Endothelial cell of umbilical vein (primary cell): ENCODE measurements at regions not wholly inside any gene's neighbourhood (a gene's known extent, or its start where the extent isn't known, plus 50 kb on each side); places are given as distances from the start of the nearest gene placed in this dataset.

Experiments
- EZH2 ChIP-seq: IDR thresholded peaks from 2 replicates; pipeline ENCODE4 v1.6.1; 2012; ENCODE audit warnings: borderline replicate concordance, low read depth, mild to moderate bottlenecking, moderate library complexity, low read length, inconsistent platforms; ENCODE audit not compliant: severe bottlenecking
- GATA2 ChIP-seq: IDR thresholded peaks from 2 replicates; pipeline ENCODE4 v1.7.0; 2011; ENCODE audit warnings: low read depth, mild to moderate bottlenecking, moderate library complexity, mixed read lengths, low read length; ENCODE audit not compliant: insufficient read length, insufficient read depth
- MAX ChIP-seq: IDR thresholded peaks from 2 replicates; pipeline ENCODE4 v1.6.1; 2011; ENCODE audit not compliant: insufficient read depth, insufficient read length
- POLR2A ChIP-seq: IDR thresholded peaks from 2 replicates; pipeline ENCODE4 v1.6.1; 2012; ENCODE audit warnings: low read depth, mild to moderate bottlenecking, control low read depth, low read length
- POLR2AphosphoS5 ChIP-seq: IDR thresholded peaks from 2 replicates; pipeline ENCODE4 v1.6.1; 2012; ENCODE audit warnings: low read depth, mild to moderate bottlenecking, control low read depth, low read length, moderate library complexity; ENCODE audit not compliant: insufficient read depth
- TF ChIP-seq, protein P1 (sequence below), 2 donors: IDR thresholded peaks; 1 replicate in 1 of 2; 2 replicates in 1 of 2; pipeline ENCODE4 v1.5.1; 2011; ENCODE audit warnings: low read length in 2 of 2, mild to moderate bottlenecking in 2 of 2, moderate library complexity in 2 of 2, control low read depth in 1 of 2, inconsistent platforms in 1 of 2, low read depth in 1 of 2; ENCODE audit not compliant: insufficient read depth in 1 of 2; ENCODE audit errors: extremely low read depth in 1 of 2

DNA sequence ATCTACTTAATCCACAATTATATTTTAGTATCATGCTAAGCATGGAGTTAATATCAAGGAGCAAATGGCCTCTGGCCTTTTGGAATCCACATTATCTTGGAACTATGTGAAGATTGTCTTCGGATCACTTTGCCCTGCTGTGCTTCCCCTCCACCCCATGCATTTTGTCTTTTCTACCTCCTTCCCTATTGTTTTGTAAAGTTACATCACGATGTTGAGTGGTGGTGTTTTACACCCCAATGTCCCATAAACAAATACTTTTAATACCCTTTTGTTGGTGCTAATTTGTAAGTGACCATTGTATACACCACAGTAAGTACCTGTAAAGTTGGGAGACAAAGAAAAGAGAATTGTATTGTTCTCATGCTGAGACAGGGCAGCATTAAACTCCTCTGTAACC lies 258.4 kb upstream of the ZNF717 start:
- TF ChIP-seq POLR2A (no peak), MAX (no peak), POLR2AphosphoS5 (no peak), EZH2 (no peak), GATA2 (no peak)
- TF ChIP-seq, protein P1, sequence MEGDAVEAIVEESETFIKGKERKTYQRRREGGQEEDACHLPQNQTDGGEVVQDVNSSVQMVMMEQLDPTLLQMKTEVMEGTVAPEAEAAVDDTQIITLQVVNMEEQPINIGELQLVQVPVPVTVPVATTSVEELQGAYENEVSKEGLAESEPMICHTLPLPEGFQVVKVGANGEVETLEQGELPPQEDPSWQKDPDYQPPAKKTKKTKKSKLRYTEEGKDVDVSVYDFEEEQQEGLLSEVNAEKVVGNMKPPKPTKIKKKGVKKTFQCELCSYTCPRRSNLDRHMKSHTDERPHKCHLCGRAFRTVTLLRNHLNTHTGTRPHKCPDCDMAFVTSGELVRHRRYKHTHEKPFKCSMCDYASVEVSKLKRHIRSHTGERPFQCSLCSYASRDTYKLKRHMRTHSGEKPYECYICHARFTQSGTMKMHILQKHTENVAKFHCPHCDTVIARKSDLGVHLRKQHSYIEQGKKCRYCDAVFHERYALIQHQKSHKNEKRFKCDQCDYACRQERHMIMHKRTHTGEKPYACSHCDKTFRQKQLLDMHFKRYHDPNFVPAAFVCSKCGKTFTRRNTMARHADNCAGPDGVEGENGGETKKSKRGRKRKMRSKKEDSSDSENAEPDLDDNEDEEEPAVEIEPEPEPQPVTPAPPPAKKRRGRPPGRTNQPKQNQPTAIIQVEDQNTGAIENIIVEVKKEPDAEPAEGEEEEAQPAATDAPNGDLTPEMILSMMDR (IDR thresholded peaks at IDR 0.05; ENCODE audit: extremely low read depth in 1 of 2, insufficient read depth in 1 of 2, low read depth in 1 of 2, low read length in 2 of 2): no peak
